GM12873 (cell line): ENCODE measurements at regions not wholly inside any gene's neighbourhood (a gene's known extent, or its start where the extent isn't known, plus 50 kb on each side); places are given as distances from the start of the nearest gene placed in this dataset.

Experiments used
- CTCF ChIP-seq: IDR thresholded peaks from 2 replicates; pipeline ENCODE4 v1.5.1; 2012; ENCODE audit warnings: low read depth, mild to moderate bottlenecking, moderate library complexity, low read length, control low read depth; ENCODE audit not compliant: insufficient read depth; ENCODE audit errors: missing control alignments

GRCh38 chr14:65808390-65808789 is 395.9 kb downstream of the FUT8 start:
- TF ChIP-seq CTCF, result no peak

GRCh38 chr14:65810322-65810721 is 397.8 kb downstream of the FUT8 start:
- TF ChIP-seq CTCF, result no peak

GRCh38 chr14:65813760-65814384 is 401.3 kb downstream of the FUT8 start:
- no peak for TF ChIP-seq CTCF

GRCh38 chr14:65815127-65815526 is 402.6 kb downstream of the FUT8 start:
- peak; percentile 8 for TF ChIP-seq CTCF

GRCh38 chr14:65817011-65817410 is 404.5 kb downstream of the FUT8 start:
- TF ChIP-seq CTCF, result no peak

GRCh38 chr14:65819569-65819968 is 407.0 kb downstream of the FUT8 start:
- no peak for TF ChIP-seq CTCF

GRCh38 chr14:65821224-65821753 is 408.8 kb downstream of the FUT8 start:
- no peak for TF ChIP-seq CTCF
